Ishikawa (cell line): ENCODE measurements at regions not wholly inside any gene's neighbourhood (a gene's known extent, or its start where the extent isn't known, plus 50 kb on each side); places are given as distances from the start of the nearest gene placed in this dataset.

Source experiments
- CEBPB ChIP-seq: IDR thresholded peaks from 2 replicates; pipeline ENCODE4 v1.6.1; 2012
- CREB1 ChIP-seq: IDR thresholded peaks from 2 replicates; pipeline ENCODE4 v1.6.1; 2012; ENCODE audit warnings: low read depth
- EGR1 ChIP-seq: IDR thresholded peaks from 2 replicates; pipeline ENCODE4 v1.6.1; 2012
- EP300 ChIP-seq: IDR thresholded peaks from 2 replicates; pipeline ENCODE4 v1.6.1; 2012; ENCODE audit warnings: borderline replicate concordance
- FOXM1 ChIP-seq: IDR thresholded peaks from 2 replicates; pipeline ENCODE4 v1.6.1; 2012; ENCODE audit warnings: low read depth, borderline replicate concordance
- NFIC ChIP-seq: IDR thresholded peaks from 2 replicates; pipeline ENCODE4 v1.6.1; 2012
- RAD21 ChIP-seq: IDR thresholded peaks from 2 replicates; pipeline ENCODE4 v1.6.1; 2012; ENCODE audit warnings: low read depth
- TAF1 ChIP-seq: IDR thresholded peaks from 2 replicates; pipeline ENCODE4 v1.6.1; 2012; ENCODE audit warnings: low read depth, mild to moderate bottlenecking
- TCF12 ChIP-seq: IDR thresholded peaks from 2 replicates; pipeline ENCODE4 v1.6.1; 2012; ENCODE audit warnings: low read depth
- TEAD4 ChIP-seq: IDR thresholded peaks from 2 replicates; pipeline ENCODE4 v1.6.1; 2012
- YY1 ChIP-seq: IDR thresholded peaks from 2 replicates; pipeline ENCODE4 v1.6.1; 2012; ENCODE audit warnings: low read depth
- ZBTB7A ChIP-seq: IDR thresholded peaks from 2 replicates; pipeline ENCODE4 v1.6.1; 2012; ENCODE audit warnings: low read depth
- TF ChIP-seq, protein P1 (sequence below): IDR thresholded peaks from 2 replicates; pipeline ENCODE4 v1.6.1; 2012; ENCODE audit warnings: low read depth, mild to moderate bottlenecking
- TF ChIP-seq, protein P2 (sequence below): IDR thresholded peaks from 2 replicates; pipeline ENCODE4 v1.6.1; 2012

DNA sequence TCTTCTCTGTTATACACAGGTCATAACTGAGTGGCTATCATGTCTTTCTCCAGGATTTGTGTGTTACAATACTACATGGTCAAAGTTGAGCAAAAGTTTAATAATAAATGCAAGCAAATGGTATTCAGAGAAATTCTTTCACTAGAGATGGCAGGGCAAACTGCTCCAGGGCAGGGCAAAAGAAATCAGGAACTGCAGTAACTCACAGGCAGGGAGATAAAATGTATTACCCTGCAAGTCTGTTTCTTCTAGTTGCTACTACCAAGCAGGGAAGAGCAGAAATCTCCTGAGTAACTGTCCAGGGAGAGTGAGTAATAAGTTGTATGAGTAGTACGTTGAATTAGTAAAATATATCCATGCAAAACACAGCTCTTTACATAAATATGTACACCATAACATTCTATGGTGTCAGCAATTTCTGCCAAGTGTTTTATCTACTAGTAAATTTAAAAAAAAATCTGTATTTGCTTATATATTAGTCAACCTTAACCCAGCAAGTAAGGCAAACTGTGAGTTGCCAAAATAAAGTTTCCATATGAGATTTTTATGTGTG is 404.1 kb downstream of the ZEB2 start:
- no peak for TF ChIP-seq TEAD4
- TF ChIP-seq RAD21: no peak
- TF ChIP-seq, protein P1, sequence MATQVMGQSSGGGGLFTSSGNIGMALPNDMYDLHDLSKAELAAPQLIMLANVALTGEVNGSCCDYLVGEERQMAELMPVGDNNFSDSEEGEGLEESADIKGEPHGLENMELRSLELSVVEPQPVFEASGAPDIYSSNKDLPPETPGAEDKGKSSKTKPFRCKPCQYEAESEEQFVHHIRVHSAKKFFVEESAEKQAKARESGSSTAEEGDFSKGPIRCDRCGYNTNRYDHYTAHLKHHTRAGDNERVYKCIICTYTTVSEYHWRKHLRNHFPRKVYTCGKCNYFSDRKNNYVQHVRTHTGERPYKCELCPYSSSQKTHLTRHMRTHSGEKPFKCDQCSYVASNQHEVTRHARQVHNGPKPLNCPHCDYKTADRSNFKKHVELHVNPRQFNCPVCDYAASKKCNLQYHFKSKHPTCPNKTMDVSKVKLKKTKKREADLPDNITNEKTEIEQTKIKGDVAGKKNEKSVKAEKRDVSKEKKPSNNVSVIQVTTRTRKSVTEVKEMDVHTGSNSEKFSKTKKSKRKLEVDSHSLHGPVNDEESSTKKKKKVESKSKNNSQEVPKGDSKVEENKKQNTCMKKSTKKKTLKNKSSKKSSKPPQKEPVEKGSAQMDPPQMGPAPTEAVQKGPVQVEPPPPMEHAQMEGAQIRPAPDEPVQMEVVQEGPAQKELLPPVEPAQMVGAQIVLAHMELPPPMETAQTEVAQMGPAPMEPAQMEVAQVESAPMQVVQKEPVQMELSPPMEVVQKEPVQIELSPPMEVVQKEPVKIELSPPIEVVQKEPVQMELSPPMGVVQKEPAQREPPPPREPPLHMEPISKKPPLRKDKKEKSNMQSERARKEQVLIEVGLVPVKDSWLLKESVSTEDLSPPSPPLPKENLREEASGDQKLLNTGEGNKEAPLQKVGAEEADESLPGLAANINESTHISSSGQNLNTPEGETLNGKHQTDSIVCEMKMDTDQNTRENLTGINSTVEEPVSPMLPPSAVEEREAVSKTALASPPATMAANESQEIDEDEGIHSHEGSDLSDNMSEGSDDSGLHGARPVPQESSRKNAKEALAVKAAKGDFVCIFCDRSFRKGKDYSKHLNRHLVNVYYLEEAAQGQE: no peak
- no peak for TF ChIP-seq TAF1
- no peak for TF ChIP-seq ZBTB7A
- no peak for TF ChIP-seq YY1
- TF ChIP-seq CREB1: no peak
- TF ChIP-seq, protein P2, sequence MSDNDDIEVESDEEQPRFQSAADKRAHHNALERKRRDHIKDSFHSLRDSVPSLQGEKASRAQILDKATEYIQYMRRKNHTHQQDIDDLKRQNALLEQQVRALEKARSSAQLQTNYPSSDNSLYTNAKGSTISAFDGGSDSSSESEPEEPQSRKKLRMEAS: no peak
- no peak for TF ChIP-seq CEBPB
- TF ChIP-seq EP300: no peak
- no peak for TF ChIP-seq FOXM1
- TF ChIP-seq NFIC: no peak
- no peak for TF ChIP-seq TCF12
- no peak for TF ChIP-seq EGR1
